WTC11 (cell line): ENCODE measurements at regions not wholly inside any gene's neighbourhood (a gene's known extent, or its start where the extent isn't known, plus 50 kb on each side); places are given as distances from the start of the nearest gene placed in this dataset.

Experiments
- ATAC-seq: fragments of 200-7000 bp; cut with Tn5 transposase; 2 replicates; pipeline ENCODE4 v1.10.0; 2021; ENCODE audit warnings: mild to moderate bottlenecking, moderate library complexity
- CTCF ChIA-PET: fragments of 300-600 bp; sonication (Branson Sonifier 250); formaldehyde crosslinking; loops from one replicate; lab custom pipeline; 2021; ENCODE audit warnings: antibody characterized with exemption; lab: Charles Lee
- POLR2A ChIA-PET: fragments of 350-600 bp; sonication (Branson Sonifier 250); formaldehyde crosslinking; loops from one replicate; lab custom pipeline; 2021; ENCODE audit warnings: antibody characterized with exemption; lab: Charles Lee
- DNase-seq: peaks from one replicate; pipeline ENCODE4 v3.0.0; 2021; ENCODE audit warnings: low spot score
- H3K27ac Mint-ChIP-seq: 2 replicates; pipeline ENCODE4 v1.8.0; 2021; ENCODE audit warnings: mixed read lengths
- H3K27me3 Mint-ChIP-seq: 2 replicates; pipeline ENCODE4 v1.8.0; 2021; ENCODE audit warnings: low read depth, mild to moderate bottlenecking, moderate library complexity, mixed read lengths
- H3K36me3 Mint-ChIP-seq: 2 replicates; pipeline ENCODE4 v1.8.0; 2021; ENCODE audit warnings: mixed read lengths
- H3K4me1 Mint-ChIP-seq: 2 replicates; pipeline ENCODE4 v1.8.0; 2022; ENCODE audit warnings: mixed read lengths
- H3K4me3 Mint-ChIP-seq: 2 replicates; pipeline ENCODE4 v1.8.0; 2021; ENCODE audit warnings: mild to moderate bottlenecking, moderate library complexity, mixed read lengths
- H3K9me3 Mint-ChIP-seq: 2 replicates; pipeline ENCODE4 v1.8.0; 2021; ENCODE audit warnings: mixed read lengths
- CTCF ChIP-seq: fragments of 200-600 bp; IDR thresholded peaks from 2 replicates; pipeline ENCODE4 v1.8.0; 2022; ENCODE audit warnings: antibody characterized with exemption
- E2F1 ChIP-seq: sonication (generic); formaldehyde crosslinking; IDR thresholded peaks from 2 replicates; pipeline ENCODE4 v1.8.0; 2022; ENCODE audit warnings: mild to moderate bottlenecking, missing genetic modification reagents
- FOXJ3 ChIP-seq: sonication (generic); formaldehyde crosslinking; IDR thresholded peaks from 2 replicates; pipeline ENCODE4 v1.9.0; 2021; ENCODE audit warnings: missing genetic modification reagents, mild to moderate bottlenecking, borderline replicate concordance
- FOXP4 ChIP-seq: sonication (generic); formaldehyde crosslinking; IDR thresholded peaks from 2 replicates; pipeline ENCODE4 v1.8.0; 2022; ENCODE audit warnings: mild to moderate bottlenecking, missing genetic modification reagents
- GRHL2 ChIP-seq: fragments of 250-450 bp; sonication (Bioruptor Pico); IDR thresholded peaks from 2 replicates; pipeline ENCODE4 v1.8.0; 2022; ENCODE audit warnings: mild to moderate bottlenecking, moderate library complexity; ENCODE audit not compliant: insufficient replicate concordance, severe bottlenecking
- MLX ChIP-seq: sonication (generic); formaldehyde crosslinking; IDR thresholded peaks from 2 replicates; pipeline ENCODE4 v1.8.1; 2023; ENCODE audit warnings: mild to moderate bottlenecking, missing genetic modification reagents, moderate library complexity
- NR1H2 ChIP-seq: sonication (generic); formaldehyde crosslinking; IDR thresholded peaks from 2 replicates; pipeline ENCODE4 v1.9.0; 2021; ENCODE audit warnings: mild to moderate bottlenecking, moderate library complexity, missing genetic modification reagents
- TCF7 ChIP-seq: sonication (generic); formaldehyde crosslinking; IDR thresholded peaks from 2 replicates; pipeline ENCODE4 v1.8.0; 2022; ENCODE audit warnings: mild to moderate bottlenecking, low read depth, missing genetic modification reagents, moderate library complexity
- ZNF121 ChIP-seq: sonication (generic); formaldehyde crosslinking; IDR thresholded peaks from 2 replicates; pipeline ENCODE4 v1.8.0; 2023; ENCODE audit warnings: missing genetic modification reagents
- ZNF138 ChIP-seq: sonication (generic); formaldehyde crosslinking; conservative IDR thresholded peaks from 2 replicates; pipeline ENCODE4 v1.8.1; 2022; ENCODE audit warnings: mild to moderate bottlenecking, moderate library complexity, missing genetic modification reagents
- ZNF317 ChIP-seq: sonication (generic); formaldehyde crosslinking; IDR thresholded peaks from 2 replicates; pipeline ENCODE4 v1.8.1; 2023; ENCODE audit warnings: low read depth, mild to moderate bottlenecking, moderate library complexity, missing genetic modification reagents, borderline replicate concordance
- ZNF512 ChIP-seq: sonication (generic); formaldehyde crosslinking; IDR thresholded peaks from 2 replicates; pipeline ENCODE4 v1.8.1; 2022; ENCODE audit warnings: missing genetic modification reagents, borderline replicate concordance
- TF ChIP-seq, protein P1 (sequence below): sonication (generic); formaldehyde crosslinking; IDR thresholded peaks from 2 replicates; pipeline ENCODE4 v1.8.0; 2023; ENCODE audit warnings: missing genetic modification reagents
- TF ChIP-seq, protein P2 (sequence below): fragments of 250-450 bp; sonication (Bioruptor Pico); IDR thresholded peaks from 2 replicates; pipeline ENCODE4 v1.9.0; 2021; ENCODE audit warnings: mild to moderate bottlenecking, borderline replicate concordance
- TF ChIP-seq, protein P3 (sequence below): sonication (generic); formaldehyde crosslinking; IDR thresholded peaks from 2 replicates; pipeline ENCODE4 v1.8.1; 2023; ENCODE audit warnings: mild to moderate bottlenecking, missing genetic modification reagents, borderline replicate concordance
- TF ChIP-seq, protein P4 (sequence below): fragments of 250-450 bp; sonication (Bioruptor Pico); IDR thresholded peaks from 2 replicates; pipeline ENCODE4 v1.9.0; 2021; ENCODE audit warnings: mild to moderate bottlenecking

- TF ChIP-seq FOXP4 (CRISPR knock-in tag) (no peak), ZNF121 (CRISPR knock-in tag) (no peak), E2F1 (CRISPR knock-in tag) (no peak), ZNF317 (CRISPR knock-in tag) (no peak)
- TF ChIP-seq, protein P1, sequence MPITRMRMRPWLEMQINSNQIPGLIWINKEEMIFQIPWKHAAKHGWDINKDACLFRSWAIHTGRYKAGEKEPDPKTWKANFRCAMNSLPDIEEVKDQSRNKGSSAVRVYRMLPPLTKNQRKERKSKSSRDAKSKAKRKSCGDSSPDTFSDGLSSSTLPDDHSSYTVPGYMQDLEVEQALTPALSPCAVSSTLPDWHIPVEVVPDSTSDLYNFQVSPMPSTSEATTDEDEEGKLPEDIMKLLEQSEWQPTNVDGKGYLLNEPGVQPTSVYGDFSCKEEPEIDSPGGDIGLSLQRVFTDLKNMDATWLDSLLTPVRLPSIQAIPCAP (CRISPR knock-in tag) = no peak
- TF ChIP-seq, protein P2, sequence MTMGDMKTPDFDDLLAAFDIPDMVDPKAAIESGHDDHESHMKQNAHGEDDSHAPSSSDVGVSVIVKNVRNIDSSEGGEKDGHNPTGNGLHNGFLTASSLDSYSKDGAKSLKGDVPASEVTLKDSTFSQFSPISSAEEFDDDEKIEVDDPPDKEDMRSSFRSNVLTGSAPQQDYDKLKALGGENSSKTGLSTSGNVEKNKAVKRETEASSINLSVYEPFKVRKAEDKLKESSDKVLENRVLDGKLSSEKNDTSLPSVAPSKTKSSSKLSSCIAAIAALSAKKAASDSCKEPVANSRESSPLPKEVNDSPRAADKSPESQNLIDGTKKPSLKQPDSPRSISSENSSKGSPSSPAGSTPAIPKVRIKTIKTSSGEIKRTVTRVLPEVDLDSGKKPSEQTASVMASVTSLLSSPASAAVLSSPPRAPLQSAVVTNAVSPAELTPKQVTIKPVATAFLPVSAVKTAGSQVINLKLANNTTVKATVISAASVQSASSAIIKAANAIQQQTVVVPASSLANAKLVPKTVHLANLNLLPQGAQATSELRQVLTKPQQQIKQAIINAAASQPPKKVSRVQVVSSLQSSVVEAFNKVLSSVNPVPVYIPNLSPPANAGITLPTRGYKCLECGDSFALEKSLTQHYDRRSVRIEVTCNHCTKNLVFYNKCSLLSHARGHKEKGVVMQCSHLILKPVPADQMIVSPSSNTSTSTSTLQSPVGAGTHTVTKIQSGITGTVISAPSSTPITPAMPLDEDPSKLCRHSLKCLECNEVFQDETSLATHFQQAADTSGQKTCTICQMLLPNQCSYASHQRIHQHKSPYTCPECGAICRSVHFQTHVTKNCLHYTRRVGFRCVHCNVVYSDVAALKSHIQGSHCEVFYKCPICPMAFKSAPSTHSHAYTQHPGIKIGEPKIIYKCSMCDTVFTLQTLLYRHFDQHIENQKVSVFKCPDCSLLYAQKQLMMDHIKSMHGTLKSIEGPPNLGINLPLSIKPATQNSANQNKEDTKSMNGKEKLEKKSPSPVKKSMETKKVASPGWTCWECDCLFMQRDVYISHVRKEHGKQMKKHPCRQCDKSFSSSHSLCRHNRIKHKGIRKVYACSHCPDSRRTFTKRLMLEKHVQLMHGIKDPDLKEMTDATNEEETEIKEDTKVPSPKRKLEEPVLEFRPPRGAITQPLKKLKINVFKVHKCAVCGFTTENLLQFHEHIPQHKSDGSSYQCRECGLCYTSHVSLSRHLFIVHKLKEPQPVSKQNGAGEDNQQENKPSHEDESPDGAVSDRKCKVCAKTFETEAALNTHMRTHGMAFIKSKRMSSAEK = no peak
- TF ChIP-seq, protein P3, sequence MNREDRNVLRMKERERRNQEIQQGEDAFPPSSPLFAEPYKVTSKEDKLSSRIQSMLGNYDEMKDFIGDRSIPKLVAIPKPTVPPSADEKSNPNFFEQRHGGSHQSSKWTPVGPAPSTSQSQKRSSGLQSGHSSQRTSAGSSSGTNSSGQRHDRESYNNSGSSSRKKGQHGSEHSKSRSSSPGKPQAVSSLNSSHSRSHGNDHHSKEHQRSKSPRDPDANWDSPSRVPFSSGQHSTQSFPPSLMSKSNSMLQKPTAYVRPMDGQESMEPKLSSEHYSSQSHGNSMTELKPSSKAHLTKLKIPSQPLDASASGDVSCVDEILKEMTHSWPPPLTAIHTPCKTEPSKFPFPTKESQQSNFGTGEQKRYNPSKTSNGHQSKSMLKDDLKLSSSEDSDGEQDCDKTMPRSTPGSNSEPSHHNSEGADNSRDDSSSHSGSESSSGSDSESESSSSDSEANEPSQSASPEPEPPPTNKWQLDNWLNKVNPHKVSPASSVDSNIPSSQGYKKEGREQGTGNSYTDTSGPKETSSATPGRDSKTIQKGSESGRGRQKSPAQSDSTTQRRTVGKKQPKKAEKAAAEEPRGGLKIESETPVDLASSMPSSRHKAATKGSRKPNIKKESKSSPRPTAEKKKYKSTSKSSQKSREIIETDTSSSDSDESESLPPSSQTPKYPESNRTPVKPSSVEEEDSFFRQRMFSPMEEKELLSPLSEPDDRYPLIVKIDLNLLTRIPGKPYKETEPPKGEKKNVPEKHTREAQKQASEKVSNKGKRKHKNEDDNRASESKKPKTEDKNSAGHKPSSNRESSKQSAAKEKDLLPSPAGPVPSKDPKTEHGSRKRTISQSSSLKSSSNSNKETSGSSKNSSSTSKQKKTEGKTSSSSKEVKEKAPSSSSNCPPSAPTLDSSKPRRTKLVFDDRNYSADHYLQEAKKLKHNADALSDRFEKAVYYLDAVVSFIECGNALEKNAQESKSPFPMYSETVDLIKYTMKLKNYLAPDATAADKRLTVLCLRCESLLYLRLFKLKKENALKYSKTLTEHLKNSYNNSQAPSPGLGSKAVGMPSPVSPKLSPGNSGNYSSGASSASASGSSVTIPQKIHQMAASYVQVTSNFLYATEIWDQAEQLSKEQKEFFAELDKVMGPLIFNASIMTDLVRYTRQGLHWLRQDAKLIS (CRISPR knock-in tag) = no peak
Measured at GRCh38 chr2:221629468-221629867, 57.4 kb upstream of the EPHA4 start (continued).

DNA sequence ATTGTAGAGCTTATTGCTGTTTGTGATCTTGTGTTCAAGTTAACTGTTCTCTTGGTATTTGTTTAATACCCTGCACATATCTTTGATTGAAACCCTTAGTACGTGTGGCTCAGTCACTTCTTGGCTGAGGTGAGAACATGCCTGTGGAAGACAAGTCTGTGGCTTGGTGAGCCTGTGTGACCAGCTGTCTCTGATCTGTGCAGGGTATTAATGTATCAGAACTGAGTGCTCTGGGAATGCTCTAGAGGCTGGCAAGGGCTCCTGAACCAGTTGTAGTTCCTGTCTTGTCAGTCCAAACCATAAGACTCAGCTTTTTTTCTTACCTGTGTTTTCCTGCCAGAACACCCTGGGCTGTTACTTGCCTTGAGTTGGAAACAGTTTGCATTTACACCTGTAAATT is 52.4 kb upstream of the EPHA4 start:
- H3K27me3 Mint-ChIP-seq = no peaks in the 10 kb centered on the region
- H3K4me3 Mint-ChIP-seq = no peak overlapping the region
- ATAC-seq (no peak), DNase-seq (no peak)
- H3K27ac Mint-ChIP-seq = no peak overlapping the region
- no peaks in the 10 kb centered on the region for H3K9me3 Mint-ChIP-seq
- POLR2A ChIA-PET = no interaction called here
- no peaks in the 10 kb centered on the region for H3K4me1 Mint-ChIP-seq
- CTCF ChIA-PET = no interaction called here
- no peaks in the 10 kb centered on the region for H3K36me3 Mint-ChIP-seq
- TF ChIP-seq CTCF (no peak), GRHL2 (CRISPR knock-in tag) (no peak), NR1H2 (CRISPR knock-in tag) (no peak), ZNF512 (no peak), MLX (CRISPR knock-in tag) (no peak), TCF7 (no peak), FOXJ3 (CRISPR knock-in tag) (no peak), ZNF138 (CRISPR knock-in tag) (no peak)
- TF ChIP-seq, protein P4, sequence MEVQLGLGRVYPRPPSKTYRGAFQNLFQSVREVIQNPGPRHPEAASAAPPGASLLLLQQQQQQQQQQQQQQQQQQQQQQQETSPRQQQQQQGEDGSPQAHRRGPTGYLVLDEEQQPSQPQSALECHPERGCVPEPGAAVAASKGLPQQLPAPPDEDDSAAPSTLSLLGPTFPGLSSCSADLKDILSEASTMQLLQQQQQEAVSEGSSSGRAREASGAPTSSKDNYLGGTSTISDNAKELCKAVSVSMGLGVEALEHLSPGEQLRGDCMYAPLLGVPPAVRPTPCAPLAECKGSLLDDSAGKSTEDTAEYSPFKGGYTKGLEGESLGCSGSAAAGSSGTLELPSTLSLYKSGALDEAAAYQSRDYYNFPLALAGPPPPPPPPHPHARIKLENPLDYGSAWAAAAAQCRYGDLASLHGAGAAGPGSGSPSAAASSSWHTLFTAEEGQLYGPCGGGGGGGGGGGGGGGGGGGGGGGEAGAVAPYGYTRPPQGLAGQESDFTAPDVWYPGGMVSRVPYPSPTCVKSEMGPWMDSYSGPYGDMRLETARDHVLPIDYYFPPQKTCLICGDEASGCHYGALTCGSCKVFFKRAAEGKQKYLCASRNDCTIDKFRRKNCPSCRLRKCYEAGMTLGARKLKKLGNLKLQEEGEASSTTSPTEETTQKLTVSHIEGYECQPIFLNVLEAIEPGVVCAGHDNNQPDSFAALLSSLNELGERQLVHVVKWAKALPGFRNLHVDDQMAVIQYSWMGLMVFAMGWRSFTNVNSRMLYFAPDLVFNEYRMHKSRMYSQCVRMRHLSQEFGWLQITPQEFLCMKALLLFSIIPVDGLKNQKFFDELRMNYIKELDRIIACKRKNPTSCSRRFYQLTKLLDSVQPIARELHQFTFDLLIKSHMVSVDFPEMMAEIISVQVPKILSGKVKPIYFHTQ (CRISPR knock-in tag) = no peak
